Spleen (tissue), 11 donors: ENCODE measurements at regions not wholly inside any gene's neighbourhood (a gene's known extent, or its start where the extent isn't known, plus 50 kb on each side); places are given as distances from the start of the nearest gene placed in this dataset.

ENCODE experiments used
- DNase-seq: peaks from one replicate; pipeline ENCODE4 v3.0.0-alpha.2; 2020
- H3K27ac ChIP-seq, 8 donors: fragments of 200-600 bp; sonication (generic) in 7 of 8; 1 replicate in 4 of 8; 2 replicates in 4 of 8; pipeline versions ENCODE4 v1.5.0 to v1.8.0; 2016 to 2021; ENCODE audit warnings: inconsistent platforms in 4 of 8, mild to moderate bottlenecking in 4 of 8, moderate library complexity in 1 of 8
- H3K27me3 ChIP-seq, 7 donors: fragments of 200-600 bp; sonication (generic) in 6 of 7; replicated peaks in 1 of 7; 1 replicate in 4 of 7; 2 replicates in 3 of 7; pipeline versions ENCODE4 v1.5.0 to v1.8.0; 2016 to 2021; ENCODE audit warnings: inconsistent platforms in 3 of 7, mild to moderate bottlenecking in 1 of 7
- H3K36me3 ChIP-seq, 6 donors: fragments of 200-600 bp; sonication (generic) in 5 of 6; 1 replicate in 4 of 6; 2 replicates in 2 of 6; pipeline versions ENCODE4 v1.5.0 to v1.8.0; 2016 to 2021; ENCODE audit warnings: inconsistent platforms in 2 of 6
- H3K4me1 ChIP-seq, 6 donors: fragments of 200-600 bp; sonication (generic) in 5 of 6; 1 replicate in 3 of 6; 2 replicates in 3 of 6; pipeline versions ENCODE4 v1.5.0 to v1.8.0; 2016 to 2021; ENCODE audit warnings: inconsistent platforms in 3 of 6
- H3K4me3 ChIP-seq, 8 donors: fragments of 200-600 bp; sonication (generic) in 7 of 8; 1 replicate in 4 of 8; 2 replicates in 4 of 8; pipeline versions ENCODE4 v1.5.0 to v1.8.0; 2016 to 2021; ENCODE audit warnings: inconsistent platforms in 4 of 8, mild to moderate bottlenecking in 4 of 8, moderate library complexity in 2 of 8
- H3K9me3 ChIP-seq, 8 donors: fragments of 200-600 bp; sonication (generic) in 7 of 8; 1 replicate in 4 of 8; 2 replicates in 4 of 8; pipeline versions ENCODE4 v1.5.0 to v1.8.0; 2016 to 2021; ENCODE audit warnings: inconsistent platforms in 4 of 8
- CTCF ChIP-seq, 11 experiments: fragments of 200-600 bp in 7 of 11; fragments of 450-650 bp in 4 of 11; sonication (generic) in 4 of 11; IDR thresholded peaks in 8 of 11; conservative IDR thresholded peaks in 3 of 11; 1 replicate in 7 of 11; 2 replicates in 4 of 11; pipeline versions ENCODE4 v1.4.0 to v1.8.0; 2016 to 2021; ENCODE audit warnings: antibody characterized with exemption in 11 of 11, inconsistent platforms in 4 of 11, mild to moderate bottlenecking in 1 of 11
- POLR2A ChIP-seq, 3 donors: fragments of 450-650 bp; IDR thresholded peaks; one replicate each; pipeline ENCODE4 v1.5.1; 2017; ENCODE audit warnings: antibody characterized with exemption in 3 of 3, mild to moderate bottlenecking in 1 of 3
- POLR2AphosphoS5 ChIP-seq, 3 donors: sonication (generic); formaldehyde crosslinking; IDR thresholded peaks; one replicate each; pipeline ENCODE4 v1.5.1; 2017; ENCODE audit warnings: antibody characterized with exemption in 3 of 3
- WGBS, 5 donors: extraction: QIAGEN DNeasy Blood & Tissue Kit in 3 of 5; methylation state at CpG; one replicate each; pipeline versions ENCODE4 v1.1.5 to v1.1.7; 2013 to 2018; 5-methylcytosine and 5-hydroxymethylcytosine counted together
- intact Hi-C: fragments of 100-400 bp; cut with DNase I; formaldehyde crosslinking; loops from one replicate; pipeline ENCODE4 v1.15.0; 2023; ENCODE audit warnings: low total_unique reads
- donor health status: healthy with polysubstance abuse.
- donor health status: DM: no; HTN: no; CAD: no; lungs with moderate emphysema.
- donor health status: DM: no; HTN: no; CAD: no.
- donor health status: Bipolar disorder and iron deficiency.
- donor health status: healthy.
- donor health status: DM: no; HTN: no; CAD: no.
- donor health status: DM: yes; HTN: yes; CAD: no.

DNA sequence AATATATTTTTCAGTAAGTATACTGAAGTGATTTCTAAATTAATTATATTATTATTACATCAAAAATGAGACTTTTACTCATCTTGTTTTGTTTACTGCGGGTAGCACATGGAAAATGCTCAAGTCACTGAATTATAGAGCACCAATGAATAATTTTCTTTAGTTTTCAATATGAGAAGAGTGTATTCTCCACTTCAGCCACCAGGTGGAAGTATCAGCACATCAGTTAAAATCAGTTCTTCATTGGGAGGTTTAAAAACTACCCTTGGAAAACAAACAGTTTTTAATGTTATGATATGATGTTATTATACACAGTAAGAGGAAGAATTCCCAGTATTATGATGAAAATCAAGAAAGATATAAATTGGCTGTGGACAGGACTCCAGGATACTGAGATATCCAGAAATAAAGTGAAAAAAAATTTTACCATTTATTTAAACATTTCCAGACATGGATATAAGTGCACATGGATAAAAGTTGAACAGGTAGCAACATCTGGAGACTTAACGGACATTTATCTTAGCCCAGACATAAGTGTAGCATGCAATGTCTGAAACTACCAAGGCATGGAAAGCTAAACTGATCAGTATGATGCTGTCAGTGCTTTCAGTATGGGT is 467.3 kb downstream of the KCNJ2 start:
- no peak overlapping the region for H3K4me3 ChIP-seq
- H3K27ac ChIP-seq = no peak overlapping the region
- H3K9me3 ChIP-seq = no peaks in the 10 kb centered on the region
- WGBS, 5 donors = 27 to 36% (median 29%) methylated on average over 2 of the region's 2 CpGs
- TF ChIP-seq POLR2A (IDR thresholded peaks at IDR 0.05) (no peak), POLR2AphosphoS5 (IDR thresholded peaks at IDR 0.05) (no peak), CTCF (IDR thresholded peaks at IDR 0.05 in 8 of 11, conservative IDR thresholded peaks at IDR 0.05 in 3 of 11) (peak in 9 of 11 experiments; percentile 41 to 73 (median 66))
- intact Hi-C loops = no loop called here
- DNase-seq = no peak
- no peaks in the 10 kb centered on the region for H3K36me3 ChIP-seq
- H3K4me1 ChIP-seq = no peaks in the 10 kb centered on the region
- H3K27me3 ChIP-seq = peaks cover 0 to 5% (median 0%) of the 10 kb centered on the region in 7 donors

DNA sequence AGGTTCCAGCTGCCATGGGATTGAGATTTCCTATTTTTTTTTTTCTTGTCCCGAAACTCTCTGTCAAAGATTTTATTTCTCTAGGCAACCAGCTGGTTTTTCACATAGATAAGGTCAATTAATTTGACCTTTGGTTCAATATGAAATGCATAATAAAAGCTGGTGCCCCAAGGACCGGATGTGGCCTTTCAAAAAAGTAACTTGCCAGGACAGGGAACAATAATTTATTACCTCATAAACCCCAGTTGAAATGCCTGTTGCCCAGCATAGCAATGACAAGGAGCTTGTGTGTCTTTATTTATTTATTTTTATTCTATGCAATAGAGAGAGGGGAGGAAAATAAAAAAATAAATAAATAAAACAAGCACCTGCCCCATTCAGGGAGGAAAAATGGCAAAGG is 472.7 kb downstream of the KCNJ2 start:
- DNase-seq = no peak
- Histone ChIP-seq H3K36me3 (no peaks in the 10 kb centered on the region), H3K27ac (no peak overlapping the region), H3K9me3 (peaks cover 0 to 9% (median 7%) of the 10 kb centered on the region in 8 donors), H3K4me3 (no peak overlapping the region), H3K4me1 (no peaks in the 10 kb centered on the region), H3K27me3 (peaks cover 0 to 5% (median 0%) of the 10 kb centered on the region in 7 donors)
- WGBS, 5 donors = 43 to 62% (median 58%) methylated on average over 2 of the region's 2 CpGs
- TF ChIP-seq POLR2A (IDR thresholded peaks at IDR 0.05) (no peak), POLR2AphosphoS5 (IDR thresholded peaks at IDR 0.05) (no peak), CTCF (IDR thresholded peaks at IDR 0.05 in 8 of 11, conservative IDR thresholded peaks at IDR 0.05 in 3 of 11) (no peak)
- intact Hi-C loops = no loop called here

- Histone ChIP-seq H3K36me3 (no peaks in the 10 kb centered on the region), H3K27me3 (peaks cover 0 to 3% (median 0%) of the 10 kb centered on the region in 7 donors), H3K4me3 (no peak overlapping the region), H3K27ac (no peak overlapping the region), H3K9me3 (peaks cover 0 to 9% (median 7%) of the 10 kb centered on the region in 8 donors), H3K4me1 (no peaks in the 10 kb centered on the region)
- no peak for TF ChIP-seq POLR2AphosphoS5 (IDR thresholded peaks at IDR 0.05)
- no peak for TF ChIP-seq CTCF (IDR thresholded peaks at IDR 0.05 in 8 of 11, conservative IDR thresholded peaks at IDR 0.05 in 3 of 11)
- no peak for TF ChIP-seq POLR2A (IDR thresholded peaks at IDR 0.05)
- intact Hi-C loops = no loop called here
- DNase-seq = no peak
- WGBS, 5 donors = 52 to 62% (median 59%) methylated on average over 2 of the region's 2 CpGs
Measured at GRCh38 chr17:70644096-70644495, 474.8 kb downstream of the KCNJ2 start.

GRCh38 chr17:70646673-70647072 is 477.3 kb downstream of the KCNJ2 start:
- no peak for TF ChIP-seq POLR2AphosphoS5 (IDR thresholded peaks at IDR 0.05)
- no peak for TF ChIP-seq POLR2A (IDR thresholded peaks at IDR 0.05)
- TF ChIP-seq CTCF (IDR thresholded peaks at IDR 0.05 in 8 of 11, conservative IDR thresholded peaks at IDR 0.05 in 3 of 11) = no peak
- no peaks in the 10 kb centered on the region for H3K36me3 ChIP-seq
- no peak for DNase-seq
- H3K27me3 ChIP-seq = peaks cover 0 to 3% (median 0%) of the 10 kb centered on the region in 7 donors
- peaks cover 0 to 9% (median 7%) of the 10 kb centered on the region in 8 donors for H3K9me3 ChIP-seq
- WGBS, 5 donors = 82 to 98% (median 94%) methylated on average over 1 of the region's 1 CpG
- intact Hi-C loops = no loop called here
- no peaks in the 10 kb centered on the region for H3K4me1 ChIP-seq
- no peak overlapping the region for H3K27ac ChIP-seq
- no peak overlapping the region for H3K4me3 ChIP-seq
